Fibroblast of mammary gland (primary cell): ENCODE measurements at regions not wholly inside any gene's neighbourhood (a gene's known extent, or its start where the extent isn't known, plus 50 kb on each side); places are given as distances from the start of the nearest gene placed in this dataset.
A peak's percentile ranks its signal among the peaks of the same experiment; 100 is the strongest.

ENCODE experiments used
- DNase-seq: peaks from one replicate; pipeline ENCODE4 v3.0.0-alpha.2; 2010; ENCODE audit warnings: low read depth
- H3K4me3 ChIP-seq: 2 replicates; pipeline ENCODE4 v1.5.1; 2011; ENCODE audit warnings: low read depth, mild to moderate bottlenecking, low read length, moderate library complexity; ENCODE audit not compliant: control insufficient read depth
- TF ChIP-seq, protein P1 (sequence below): conservative IDR thresholded peaks from 2 replicates; pipeline ENCODE4 v1.5.1; 2011; ENCODE audit warnings: low read depth, low read length, inconsistent platforms; ENCODE audit not compliant: control insufficient read depth, insufficient read depth

GRCh38 chr19:29010276-29010675, 202.7 kb downstream of the UQCRFS1 start:
- H3K4me3 ChIP-seq: no peak overlapping the region
- TF ChIP-seq, protein P1, sequence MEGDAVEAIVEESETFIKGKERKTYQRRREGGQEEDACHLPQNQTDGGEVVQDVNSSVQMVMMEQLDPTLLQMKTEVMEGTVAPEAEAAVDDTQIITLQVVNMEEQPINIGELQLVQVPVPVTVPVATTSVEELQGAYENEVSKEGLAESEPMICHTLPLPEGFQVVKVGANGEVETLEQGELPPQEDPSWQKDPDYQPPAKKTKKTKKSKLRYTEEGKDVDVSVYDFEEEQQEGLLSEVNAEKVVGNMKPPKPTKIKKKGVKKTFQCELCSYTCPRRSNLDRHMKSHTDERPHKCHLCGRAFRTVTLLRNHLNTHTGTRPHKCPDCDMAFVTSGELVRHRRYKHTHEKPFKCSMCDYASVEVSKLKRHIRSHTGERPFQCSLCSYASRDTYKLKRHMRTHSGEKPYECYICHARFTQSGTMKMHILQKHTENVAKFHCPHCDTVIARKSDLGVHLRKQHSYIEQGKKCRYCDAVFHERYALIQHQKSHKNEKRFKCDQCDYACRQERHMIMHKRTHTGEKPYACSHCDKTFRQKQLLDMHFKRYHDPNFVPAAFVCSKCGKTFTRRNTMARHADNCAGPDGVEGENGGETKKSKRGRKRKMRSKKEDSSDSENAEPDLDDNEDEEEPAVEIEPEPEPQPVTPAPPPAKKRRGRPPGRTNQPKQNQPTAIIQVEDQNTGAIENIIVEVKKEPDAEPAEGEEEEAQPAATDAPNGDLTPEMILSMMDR: no peak
- DNase-seq: no peak

DNA sequence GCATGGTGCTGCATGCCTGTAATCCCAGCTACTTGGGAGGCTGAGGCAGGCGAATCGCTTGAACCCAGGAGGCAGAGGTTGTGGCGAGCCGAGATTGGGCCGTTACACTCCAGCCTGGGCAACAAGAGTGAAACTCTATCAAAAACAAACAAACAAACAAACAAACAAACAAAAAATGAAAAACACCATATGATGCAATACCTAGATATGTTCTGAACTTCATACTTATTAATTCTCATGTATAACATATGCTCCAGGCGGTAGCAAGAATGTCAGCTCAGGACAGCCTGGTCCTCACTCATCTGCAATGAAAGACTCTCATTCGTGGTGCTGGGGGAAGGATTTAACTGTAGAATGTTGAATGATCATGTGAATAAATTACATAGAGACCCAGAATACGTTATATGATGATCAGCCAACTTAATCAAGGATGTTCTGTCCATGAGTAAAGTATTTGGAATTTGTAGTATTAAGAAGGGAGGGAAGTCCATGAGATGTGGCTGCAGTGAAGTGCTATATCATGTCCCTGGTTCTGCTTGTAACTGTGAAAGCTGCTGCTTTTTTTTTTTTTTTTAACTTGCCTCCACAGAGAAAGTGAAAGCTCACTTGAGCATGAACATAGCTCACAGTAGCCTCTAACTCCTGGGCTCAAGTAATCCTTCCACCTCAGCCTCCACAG, 206.8 kb downstream of the UQCRFS1 start:
- H3K4me3 ChIP-seq: no peak overlapping the region
- TF ChIP-seq, protein P1: no peak
- DNase-seq: peak; percentile 42

DNA sequence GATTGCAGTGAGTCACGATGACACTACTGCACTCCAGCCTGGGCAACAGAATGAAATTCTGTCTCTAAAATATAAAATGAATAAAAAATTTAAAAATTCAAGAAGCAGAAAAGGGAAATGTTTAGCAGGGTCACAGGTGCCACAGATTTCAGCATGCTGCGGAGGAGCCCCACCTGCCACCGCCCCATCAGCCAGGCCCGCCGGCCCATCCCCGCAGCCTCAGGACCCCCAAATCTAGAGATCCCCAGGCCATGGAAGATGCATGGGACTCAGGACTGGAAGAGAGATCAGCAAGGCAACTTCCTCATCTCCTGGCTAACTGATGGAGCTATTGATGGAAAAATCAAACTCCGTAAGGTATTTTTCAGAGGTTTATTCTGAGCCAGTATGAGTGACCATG, 208.2 kb downstream of the UQCRFS1 start:
- TF ChIP-seq, protein P1: no peak
- no peak for DNase-seq
- no peak overlapping the region for H3K4me3 ChIP-seq

GRCh38 chr19:29003641-29004409, 209.1 kb downstream of the UQCRFS1 start:
- TF ChIP-seq, protein P1: no peak

GRCh38 chr19:29002336-29002735, 210.6 kb downstream of the UQCRFS1 start:
- no peak overlapping the region for H3K4me3 ChIP-seq
- no peak for DNase-seq
- TF ChIP-seq, protein P1: no peak

More at GRCh38 chr19:29003641-29004409, 209.1 kb downstream of the UQCRFS1 start:
- no peak for DNase-seq
- no peak overlapping the region for H3K4me3 ChIP-seq

GRCh38 chr19:29001597-29002245, 211.2 kb downstream of the UQCRFS1 start:
- TF ChIP-seq, protein P1: no peak
- H3K4me3 ChIP-seq: no peak overlapping the region
- DNase-seq: peak; percentile 20
